Vagina (tissue), 2 donors: ENCODE measurements at regions not wholly inside any gene's neighbourhood (a gene's known extent, or its start where the extent isn't known, plus 50 kb on each side); places are given as distances from the start of the nearest gene placed in this dataset.

Experiments used
- DNase-seq, 2 donors: peaks; one replicate each; pipeline ENCODE4 v3.0.0-alpha.2; 2017; ENCODE audit errors: extremely low spot score in 2 of 2
- H3K27ac ChIP-seq: fragments of 200-600 bp; sonication (generic); one replicate; pipeline ENCODE4 v1.5.1; 2019
- H3K27me3 ChIP-seq: fragments of 200-600 bp; sonication (generic); one replicate; pipeline ENCODE4 v1.5.1; 2019
- H3K36me3 ChIP-seq, 2 donors: fragments of 200-600 bp; sonication (generic); one replicate each; pipeline ENCODE4 v1.5.1; 2017 to 2019
- H3K4me1 ChIP-seq: fragments of 200-600 bp; sonication (generic); one replicate; pipeline ENCODE4 v1.5.1; 2019
- H3K4me3 ChIP-seq, 2 donors: fragments of 200-600 bp; sonication (generic); 1 replicate in 1 of 2; 2 replicates in 1 of 2; pipeline ENCODE4 v1.5.1; 2016 to 2019
- H3K9me3 ChIP-seq: fragments of 200-600 bp; sonication (generic); one replicate; pipeline ENCODE4 v1.5.1; 2019
- POLR2A ChIP-seq, 2 donors: fragments of 450-650 bp; IDR thresholded peaks; one replicate each; pipeline ENCODE4 v1.6.1; 2017; ENCODE audit warnings: antibody characterized with exemption in 2 of 2, mild to moderate bottlenecking in 2 of 2, moderate library complexity in 2 of 2
- POLR2AphosphoS5 ChIP-seq, 2 donors: sonication (generic); formaldehyde crosslinking; IDR thresholded peaks; one replicate each; pipeline ENCODE4 v1.9.0; 2017; ENCODE audit warnings: antibody characterized with exemption in 2 of 2, mild to moderate bottlenecking in 2 of 2, low read depth in 1 of 2; ENCODE audit not compliant: insufficient read depth in 1 of 2
- intact Hi-C: fragments of 100-400 bp; cut with DNase I; formaldehyde crosslinking; loops from one replicate; pipeline ENCODE4 v1.15.1; 2023
- TF ChIP-seq, protein P1 (sequence below), 3 experiments: fragments of 450-650 bp in 2 of 3; fragments of 200-600 bp in 1 of 3; sonication (generic) in 1 of 3; IDR thresholded peaks; one replicate each; pipeline ENCODE4 v1.5.1; 2017 to 2019; ENCODE audit warnings: antibody characterized with exemption in 3 of 3, mild to moderate bottlenecking in 2 of 3, moderate library complexity in 2 of 3

DNA sequence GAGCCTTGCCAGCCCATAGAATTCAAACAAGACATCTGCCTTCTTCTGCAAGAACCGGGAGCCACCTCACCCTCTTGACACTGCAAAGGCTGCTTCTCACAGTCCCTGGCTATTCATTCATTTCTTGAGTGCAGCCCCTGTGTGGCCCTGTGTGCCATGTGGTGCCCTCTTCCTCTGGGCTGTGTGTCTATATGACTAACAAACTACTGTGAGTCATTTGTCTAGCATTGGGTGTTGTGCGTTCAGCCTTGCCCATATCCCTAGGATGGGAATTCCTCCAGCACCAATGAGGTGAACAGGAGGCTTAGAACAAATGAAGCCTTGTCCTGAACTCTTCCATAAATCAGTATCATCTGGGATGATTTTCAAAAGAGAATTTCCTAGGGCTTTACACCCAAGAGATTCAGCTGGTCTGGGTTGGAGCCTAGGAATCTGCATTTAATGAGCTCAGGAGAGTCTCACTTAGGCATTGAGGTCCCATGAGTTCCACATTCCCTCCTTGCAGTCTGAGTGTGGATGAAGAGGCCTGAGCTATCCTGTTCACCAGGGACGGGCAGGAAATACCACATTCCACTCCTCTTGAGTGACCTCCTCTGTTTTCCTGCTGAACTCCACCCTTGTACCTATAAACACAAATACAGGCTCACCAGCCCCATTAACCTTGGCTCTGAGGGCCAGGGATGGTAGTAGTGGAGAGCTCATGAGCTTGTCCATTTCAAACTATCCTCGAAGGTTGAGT lies 308.7 kb upstream of the N4BP1 start:
- intact Hi-C loops, result no loop called here
- H3K9me3 ChIP-seq, result no peaks in the 10 kb centered on the region
- H3K36me3 ChIP-seq, result no peaks in the 10 kb centered on the region
- no peak overlapping the region for H3K4me3 ChIP-seq
- TF ChIP-seq, protein P1, sequence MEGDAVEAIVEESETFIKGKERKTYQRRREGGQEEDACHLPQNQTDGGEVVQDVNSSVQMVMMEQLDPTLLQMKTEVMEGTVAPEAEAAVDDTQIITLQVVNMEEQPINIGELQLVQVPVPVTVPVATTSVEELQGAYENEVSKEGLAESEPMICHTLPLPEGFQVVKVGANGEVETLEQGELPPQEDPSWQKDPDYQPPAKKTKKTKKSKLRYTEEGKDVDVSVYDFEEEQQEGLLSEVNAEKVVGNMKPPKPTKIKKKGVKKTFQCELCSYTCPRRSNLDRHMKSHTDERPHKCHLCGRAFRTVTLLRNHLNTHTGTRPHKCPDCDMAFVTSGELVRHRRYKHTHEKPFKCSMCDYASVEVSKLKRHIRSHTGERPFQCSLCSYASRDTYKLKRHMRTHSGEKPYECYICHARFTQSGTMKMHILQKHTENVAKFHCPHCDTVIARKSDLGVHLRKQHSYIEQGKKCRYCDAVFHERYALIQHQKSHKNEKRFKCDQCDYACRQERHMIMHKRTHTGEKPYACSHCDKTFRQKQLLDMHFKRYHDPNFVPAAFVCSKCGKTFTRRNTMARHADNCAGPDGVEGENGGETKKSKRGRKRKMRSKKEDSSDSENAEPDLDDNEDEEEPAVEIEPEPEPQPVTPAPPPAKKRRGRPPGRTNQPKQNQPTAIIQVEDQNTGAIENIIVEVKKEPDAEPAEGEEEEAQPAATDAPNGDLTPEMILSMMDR (IDR thresholded peaks at IDR 0.05), result no peak
- TF ChIP-seq POLR2AphosphoS5 (IDR thresholded peaks at IDR 0.05; ENCODE audit: insufficient read depth in 1 of 2, low read depth in 1 of 2), result no peak
- no peak for DNase-seq
- no peaks in the 10 kb centered on the region for H3K27me3 ChIP-seq
- H3K4me1 ChIP-seq, result no peaks in the 10 kb centered on the region
- no peak overlapping the region for H3K27ac ChIP-seq

- intact Hi-C loops, result no loop called here
- no peak for TF ChIP-seq POLR2AphosphoS5 (IDR thresholded peaks at IDR 0.05; ENCODE audit: insufficient read depth in 1 of 2, low read depth in 1 of 2)
- TF ChIP-seq, protein P1 (IDR thresholded peaks at IDR 0.05), result no peak
- TF ChIP-seq POLR2A (IDR thresholded peaks at IDR 0.05), result no peak
- H3K27me3 ChIP-seq, result no peaks in the 10 kb centered on the region
- no peak overlapping the region for H3K27ac ChIP-seq
- no peak for DNase-seq
- H3K9me3 ChIP-seq, result no peaks in the 10 kb centered on the region
- no peaks in the 10 kb centered on the region for H3K36me3 ChIP-seq
- no peaks in the 10 kb centered on the region for H3K4me1 ChIP-seq
- no peak overlapping the region for H3K4me3 ChIP-seq
Measured at GRCh38 chr16:48916566-48916965, 306.6 kb upstream of the N4BP1 start.

DNA sequence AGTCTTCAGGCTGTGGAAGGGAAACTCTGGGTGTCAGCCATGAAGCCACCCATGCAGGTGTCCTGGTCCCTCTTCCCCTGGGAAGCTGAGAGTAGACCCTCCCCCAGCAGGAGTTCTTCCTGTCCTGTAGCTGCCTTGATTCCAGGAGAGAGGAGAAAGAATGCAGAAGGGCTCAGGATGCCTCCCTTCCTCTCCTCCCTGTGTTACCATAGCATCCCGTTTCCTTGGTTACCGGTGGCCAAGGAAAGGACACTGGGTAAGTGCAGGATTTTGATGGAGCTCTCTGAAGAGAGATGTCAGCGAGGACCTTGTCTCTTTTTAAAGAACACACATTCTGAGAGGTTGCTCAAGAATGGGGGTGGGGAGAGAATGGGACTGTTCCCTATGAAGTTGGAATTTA lies 304.1 kb upstream of the N4BP1 start:
- DNase-seq, result no peak
- TF ChIP-seq POLR2A (IDR thresholded peaks at IDR 0.05) (no peak), POLR2AphosphoS5 (IDR thresholded peaks at IDR 0.05; ENCODE audit: insufficient read depth in 1 of 2, low read depth in 1 of 2) (no peak)
- TF ChIP-seq, protein P1 (IDR thresholded peaks at IDR 0.05), result no peak
- Histone ChIP-seq H3K4me3 (no peak overlapping the region), H3K27ac (no peak overlapping the region), H3K36me3 (no peaks in the 10 kb centered on the region), H3K9me3 (no peaks in the 10 kb centered on the region), H3K27me3 (no peaks in the 10 kb centered on the region), H3K4me1 (no peaks in the 10 kb centered on the region)
- intact Hi-C loops, result no loop called here

DNA sequence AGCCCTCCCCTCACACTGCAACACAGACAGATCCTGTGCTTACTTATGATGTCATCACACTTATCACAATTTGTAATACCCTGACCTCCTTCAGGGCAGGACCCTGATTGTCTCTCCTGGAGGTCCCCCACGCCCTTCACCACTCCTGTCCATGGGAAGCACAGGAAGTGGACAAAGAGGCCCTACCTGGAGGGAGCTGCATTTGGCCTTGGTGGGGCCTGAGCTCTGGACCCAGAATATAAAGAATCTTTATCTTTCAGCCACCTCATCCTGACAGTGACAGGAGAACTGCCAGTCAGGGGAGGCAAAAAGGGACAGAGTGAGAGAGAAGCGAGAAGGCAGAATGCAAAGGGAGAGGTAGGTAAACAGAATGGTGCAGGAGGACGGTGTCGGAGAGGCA lies 303.4 kb upstream of the N4BP1 start:
- no peak for TF ChIP-seq POLR2A (IDR thresholded peaks at IDR 0.05)
- no peak for TF ChIP-seq POLR2AphosphoS5 (IDR thresholded peaks at IDR 0.05; ENCODE audit: insufficient read depth in 1 of 2, low read depth in 1 of 2)
- TF ChIP-seq, protein P1 (IDR thresholded peaks at IDR 0.05), result no peak
- no peaks in the 10 kb centered on the region for H3K36me3 ChIP-seq
- no peak for DNase-seq
- no peak overlapping the region for H3K4me3 ChIP-seq
- H3K4me1 ChIP-seq, result no peaks in the 10 kb centered on the region
- no peaks in the 10 kb centered on the region for H3K9me3 ChIP-seq
- intact Hi-C loops, result no loop called here
- H3K27me3 ChIP-seq, result no peaks in the 10 kb centered on the region
- no peak overlapping the region for H3K27ac ChIP-seq

GRCh38 chr16:48912360-48912759 lies 302.4 kb upstream of the N4BP1 start:
- Histone ChIP-seq H3K9me3 (no peaks in the 10 kb centered on the region), H3K27ac (no peak overlapping the region), H3K36me3 (no peaks in the 10 kb centered on the region), H3K4me1 (no peaks in the 10 kb centered on the region), H3K4me3 (no peak overlapping the region), H3K27me3 (no peaks in the 10 kb centered on the region)
- TF ChIP-seq POLR2A (IDR thresholded peaks at IDR 0.05), result no peak
- TF ChIP-seq, protein P1 (IDR thresholded peaks at IDR 0.05), result no peak
- no peak for TF ChIP-seq POLR2AphosphoS5 (IDR thresholded peaks at IDR 0.05; ENCODE audit: insufficient read depth in 1 of 2, low read depth in 1 of 2)
- intact Hi-C loops, result no loop called here
- no peak for DNase-seq
